ENCODE measurements at regions not wholly inside any gene's neighbourhood (a gene's known extent, or its start where the extent isn't known, plus 50 kb on each side); places are given as distances from the start of the nearest gene placed in this dataset.

GRCh38 chr5:163172540-163173338 is 264.7 kb upstream of the CCNG1 start:
- intact Hi-C loops (cut with micrococcal nuclease) = no loop called here
- TF ChIP-seq, protein P1, sequence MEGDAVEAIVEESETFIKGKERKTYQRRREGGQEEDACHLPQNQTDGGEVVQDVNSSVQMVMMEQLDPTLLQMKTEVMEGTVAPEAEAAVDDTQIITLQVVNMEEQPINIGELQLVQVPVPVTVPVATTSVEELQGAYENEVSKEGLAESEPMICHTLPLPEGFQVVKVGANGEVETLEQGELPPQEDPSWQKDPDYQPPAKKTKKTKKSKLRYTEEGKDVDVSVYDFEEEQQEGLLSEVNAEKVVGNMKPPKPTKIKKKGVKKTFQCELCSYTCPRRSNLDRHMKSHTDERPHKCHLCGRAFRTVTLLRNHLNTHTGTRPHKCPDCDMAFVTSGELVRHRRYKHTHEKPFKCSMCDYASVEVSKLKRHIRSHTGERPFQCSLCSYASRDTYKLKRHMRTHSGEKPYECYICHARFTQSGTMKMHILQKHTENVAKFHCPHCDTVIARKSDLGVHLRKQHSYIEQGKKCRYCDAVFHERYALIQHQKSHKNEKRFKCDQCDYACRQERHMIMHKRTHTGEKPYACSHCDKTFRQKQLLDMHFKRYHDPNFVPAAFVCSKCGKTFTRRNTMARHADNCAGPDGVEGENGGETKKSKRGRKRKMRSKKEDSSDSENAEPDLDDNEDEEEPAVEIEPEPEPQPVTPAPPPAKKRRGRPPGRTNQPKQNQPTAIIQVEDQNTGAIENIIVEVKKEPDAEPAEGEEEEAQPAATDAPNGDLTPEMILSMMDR (IDR thresholded peaks at IDR 0.05; ENCODE audit: borderline replicate concordance) = no peak
- Histone ChIP-seq H3K27ac (replicated peaks) (no peak overlapping the region), H3K4me1 (no peaks in the 10 kb centered on the region), H3K9me3 (replicated peaks) (peaks cover 26% of the 10 kb centered on the region), H3K27me3 (ENCODE audit: low read depth) (no peaks in the 10 kb centered on the region), H3K36me3 (no peaks in the 10 kb centered on the region), H3K4me3 (no peak overlapping the region)
- DNase-seq = no peak

DNA sequence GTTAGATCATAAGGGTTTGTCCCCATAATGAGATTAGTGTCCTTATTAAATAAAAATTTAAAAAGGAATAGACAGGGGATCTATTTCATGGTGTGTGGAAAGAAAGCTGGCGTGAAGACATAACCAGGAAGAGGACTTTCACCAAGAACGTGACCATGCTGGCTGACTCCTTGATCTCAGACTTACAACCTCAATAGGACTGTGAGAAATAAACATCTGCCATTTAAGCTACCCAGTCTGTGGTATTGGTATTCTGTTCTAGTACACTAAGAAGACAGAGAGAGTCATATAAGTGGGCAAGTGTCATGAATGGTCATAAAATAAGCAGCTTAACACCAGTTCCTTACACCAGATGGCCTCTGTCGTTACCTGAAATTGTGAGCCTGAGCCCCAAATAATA is 259.4 kb upstream of the CCNG1 start:
- Histone ChIP-seq H3K4me3 (no peak overlapping the region), H3K27me3 (ENCODE audit: low read depth) (no peaks in the 10 kb centered on the region)
- intact Hi-C loops (cut with micrococcal nuclease) = no loop called here

GRCh38 chr5:163185315-163185714 is 252.1 kb upstream of the CCNG1 start:
- Histone ChIP-seq H3K27me3 (ENCODE audit: low read depth) (no peaks in the 10 kb centered on the region), H3K4me3 (no peak overlapping the region), H3K27ac (replicated peaks) (no peak overlapping the region), H3K4me1 (no peaks in the 10 kb centered on the region), H3K36me3 (no peaks in the 10 kb centered on the region), H3K9me3 (replicated peaks) (no peaks in the 10 kb centered on the region)
- no peak for DNase-seq
- TF ChIP-seq, protein P1 (IDR thresholded peaks at IDR 0.05; ENCODE audit: borderline replicate concordance) = no peak
- intact Hi-C loops (cut with micrococcal nuclease) = no loop called here

More for the DNA sequence above, 259.4 kb upstream of the CCNG1 start:
- no peak overlapping the region for H3K27ac ChIP-seq (replicated peaks)
- H3K36me3 ChIP-seq = no peaks in the 10 kb centered on the region
- DNase-seq = no peak
- TF ChIP-seq, protein P1 (IDR thresholded peaks at IDR 0.05; ENCODE audit: borderline replicate concordance) = no peak
- no peaks in the 10 kb centered on the region for H3K4me1 ChIP-seq
- no peaks in the 10 kb centered on the region for H3K9me3 ChIP-seq (replicated peaks)

GRCh38 chr5:163189023-163189553 is 248.3 kb upstream of the CCNG1 start:
- DNase-seq = no peak
- Histone ChIP-seq H3K4me1 (no peaks in the 10 kb centered on the region), H3K9me3 (replicated peaks) (no peaks in the 10 kb centered on the region), H3K27ac (replicated peaks) (no peak overlapping the region), H3K36me3 (no peaks in the 10 kb centered on the region), H3K4me3 (no peak overlapping the region), H3K27me3 (ENCODE audit: low read depth) (no peaks in the 10 kb centered on the region)
- intact Hi-C loops (cut with micrococcal nuclease) = no loop called here
- TF ChIP-seq, protein P1 (IDR thresholded peaks at IDR 0.05; ENCODE audit: borderline replicate concordance) = no peak

- Histone ChIP-seq H3K4me3 (no peak overlapping the region), H3K9me3 (replicated peaks) (no peaks in the 10 kb centered on the region), H3K4me1 (no peaks in the 10 kb centered on the region), H3K36me3 (no peaks in the 10 kb centered on the region), H3K27ac (replicated peaks) (no peak overlapping the region), H3K27me3 (ENCODE audit: low read depth) (no peaks in the 10 kb centered on the region)
- TF ChIP-seq, protein P1 (IDR thresholded peaks at IDR 0.05; ENCODE audit: borderline replicate concordance) = no peak
- no peak for DNase-seq
- intact Hi-C loops (cut with micrococcal nuclease) = no loop called here
Measured at GRCh38 chr5:163190283-163190682, 247.1 kb upstream of the CCNG1 start.
